H9 (cell line): ENCODE measurements at regions not wholly inside any gene's neighbourhood (a gene's known extent, or its start where the extent isn't known, plus 50 kb on each side); places are given as distances from the start of the nearest gene placed in this dataset.

ENCODE experiments used
- DNase-seq: peaks from one replicate; pipeline ENCODE4 v3.0.0-alpha.2; 2017
- H2AFZ ChIP-seq: one replicate; pipeline ENCODE4 v1.6.1; 2013; ENCODE audit warnings: mild to moderate bottlenecking, low read length, control low read depth, moderate library complexity
- H2AK5ac ChIP-seq: 2 replicates; pipeline ENCODE4 v1.6.1; 2013; ENCODE audit warnings: low read length, control low read depth, mixed read lengths; ENCODE audit not compliant: insufficient read length
- H2BK120ac ChIP-seq: one replicate; pipeline ENCODE4 v1.6.1; 2013; ENCODE audit warnings: low read depth, mild to moderate bottlenecking, low read length, control low read depth, inconsistent platforms; ENCODE audit not compliant: poor library complexity, severe bottlenecking
- H2BK12ac ChIP-seq: 2 replicates; pipeline ENCODE4 v1.6.1; 2013; ENCODE audit warnings: low read length, control low read depth, mixed read lengths, low read depth; ENCODE audit not compliant: insufficient read length
- H2BK15ac ChIP-seq: 2 replicates; pipeline ENCODE4 v1.6.1; 2013; ENCODE audit warnings: low read depth, low read length, control low read depth
- H2BK20ac ChIP-seq: one replicate; pipeline ENCODE4 v1.6.1; 2013; ENCODE audit warnings: low read depth, mild to moderate bottlenecking, low read length, control low read depth, inconsistent platforms; ENCODE audit not compliant: poor library complexity, severe bottlenecking
- H2BK5ac ChIP-seq: 2 replicates; pipeline ENCODE4 v1.6.1; 2013; ENCODE audit warnings: low read length, control low read depth, mixed read lengths; ENCODE audit not compliant: insufficient read length
- H3K14ac ChIP-seq: 2 replicates; pipeline ENCODE4 v1.6.1; 2013; ENCODE audit warnings: low read length, control low read depth; ENCODE audit not compliant: insufficient read depth
- H3K18ac ChIP-seq: 2 replicates; pipeline ENCODE4 v1.6.1; 2013; ENCODE audit warnings: low read depth, mild to moderate bottlenecking, mixed read lengths, low read length, control low read depth; ENCODE audit not compliant: insufficient read length
- H3K23ac ChIP-seq: 2 replicates; pipeline ENCODE4 v1.6.1; 2013; ENCODE audit warnings: low read length, control low read depth, mixed read lengths, low read depth; ENCODE audit not compliant: insufficient read length
- H3K23me2 ChIP-seq: 2 replicates; pipeline ENCODE4 v1.6.1; 2013; ENCODE audit warnings: low read depth, mild to moderate bottlenecking, mixed read lengths, low read length, control low read depth; ENCODE audit not compliant: insufficient read length, poor library complexity, severe bottlenecking
- H3K27ac ChIP-seq: 2 replicates; pipeline ENCODE4 v1.5.1; 2013; ENCODE audit warnings: low read length, control low read depth, mixed read lengths, low read depth; ENCODE audit not compliant: insufficient read length
- H3K27me3 ChIP-seq: 2 replicates; pipeline ENCODE4 v1.6.1; 2013; ENCODE audit warnings: low read length, control low read depth, inconsistent platforms; ENCODE audit not compliant: insufficient read depth
- H3K4ac ChIP-seq: 2 replicates; pipeline ENCODE4 v1.6.1; 2013; ENCODE audit warnings: low read depth, mild to moderate bottlenecking, control low read depth, inconsistent platforms, low read length, moderate library complexity
- H3K4me1 ChIP-seq: 2 replicates; pipeline ENCODE4 v1.6.1; 2013; ENCODE audit warnings: low read length, control low read depth, inconsistent platforms; ENCODE audit not compliant: insufficient read depth
- H3K4me2 ChIP-seq: 2 replicates; pipeline ENCODE4 v1.6.1; 2013; ENCODE audit warnings: low read length, control low read depth, mixed read lengths; ENCODE audit not compliant: insufficient read length, insufficient read depth
- H3K56ac ChIP-seq: 2 replicates; pipeline ENCODE4 v1.6.1; 2013; ENCODE audit warnings: low read depth, mild to moderate bottlenecking, mixed read lengths, low read length, control low read depth; ENCODE audit not compliant: insufficient read length
- H3K79me1 ChIP-seq: 2 replicates; pipeline ENCODE4 v1.6.1; 2013; ENCODE audit warnings: low read depth, mild to moderate bottlenecking, moderate library complexity, low read length, control low read depth, inconsistent platforms; ENCODE audit not compliant: insufficient read depth, poor library complexity, severe bottlenecking
- H3K79me2 ChIP-seq: 2 replicates; pipeline ENCODE4 v1.6.1; 2013; ENCODE audit warnings: low read length, control low read depth, inconsistent platforms; ENCODE audit not compliant: insufficient read depth
- H3K9ac ChIP-seq: 2 replicates; pipeline ENCODE4 v1.6.1; 2013; ENCODE audit warnings: low read length, control low read depth, mixed read lengths; ENCODE audit not compliant: insufficient read length; ENCODE audit errors: extremely low read depth
- H3K9me3 ChIP-seq: one replicate; pipeline ENCODE4 v1.6.1; 2013; ENCODE audit warnings: low read depth, low read length, inconsistent platforms; ENCODE audit not compliant: control insufficient read depth
- H3T11ph ChIP-seq: one replicate; pipeline ENCODE4 v1.6.1; 2013; ENCODE audit warnings: mild to moderate bottlenecking, low read length, control low read depth, inconsistent platforms
- H4K20me1 ChIP-seq: one replicate; pipeline ENCODE4 v1.6.1; 2013; ENCODE audit not compliant: control insufficient read depth, insufficient read length, insufficient read depth
- H4K5ac ChIP-seq: 2 replicates; pipeline ENCODE4 v1.6.1; 2013; ENCODE audit warnings: low read depth, mild to moderate bottlenecking, mixed read lengths, low read length, control low read depth; ENCODE audit not compliant: insufficient read length
- H4K8ac ChIP-seq: replicated peaks from 2 replicates; pipeline ENCODE4 v1.6.1; 2013; ENCODE audit warnings: low read length, control low read depth, mixed read lengths, low read depth; ENCODE audit not compliant: insufficient read length
- H4K91ac ChIP-seq: 2 replicates; pipeline ENCODE4 v1.6.1; 2013; ENCODE audit warnings: low read depth, mild to moderate bottlenecking, moderate library complexity, mixed read lengths, low read length, control low read depth; ENCODE audit not compliant: insufficient read length
- H3K27ac Mint-ChIP-seq, 3 experiments: 2 replicates in 2 of 3; 3 replicates in 1 of 3; pipeline ENCODE4 v1.8.0; 2020 to 2021; ENCODE audit warnings: mixed read lengths in 3 of 3, mild to moderate bottlenecking in 1 of 3, moderate library complexity in 1 of 3
- H3K27me3 Mint-ChIP-seq: 2 replicates; pipeline ENCODE4 v1.8.0; 2021; ENCODE audit warnings: low read depth, mild to moderate bottlenecking, moderate library complexity, mixed read lengths
- H3K36me3 Mint-ChIP-seq, 3 experiments: 2 replicates in 2 of 3; 3 replicates in 1 of 3; pipeline ENCODE4 v1.8.0; 2020 to 2021; ENCODE audit warnings: low read depth in 3 of 3, mixed read lengths in 3 of 3; ENCODE audit not compliant: insufficient read depth in 1 of 3
- H3K4me1 Mint-ChIP-seq, 2 experiments: 2 replicates each; pipeline ENCODE4 v1.8.0; 2020; ENCODE audit warnings: mixed read lengths in 2 of 2
- H3K4me3 Mint-ChIP-seq, 2 experiments: 2 replicates in 1 of 2; 3 replicates in 1 of 2; pipeline ENCODE4 v1.8.0; 2020 to 2021; ENCODE audit warnings: mild to moderate bottlenecking in 2 of 2, mixed read lengths in 2 of 2, moderate library complexity in 1 of 2
- H3K9me3 Mint-ChIP-seq, 2 experiments: 2 replicates in 1 of 2; 3 replicates in 1 of 2; pipeline ENCODE4 v1.8.0; 2020; ENCODE audit warnings: mild to moderate bottlenecking in 2 of 2, mixed read lengths in 2 of 2, moderate library complexity in 1 of 2
- CTCF ChIP-seq: fragments of 200-600 bp; sonication (generic); conservative IDR thresholded peaks from 3 replicates; pipeline ENCODE4 v1.8.0; 2021; ENCODE audit warnings: antibody characterized with exemption, mild to moderate bottlenecking
- WGBS: extraction: QIAGEN DNeasy Blood & Tissue Kit; methylation state at CpG from one replicate; pipeline ENCODE4 v1.1.7; 2013; ENCODE audit warnings: missing lambda C conversion rate, low lambda C conversion rate, mixed read lengths; ENCODE audit not compliant: insufficient read length; ENCODE audit errors: extremely low coverage; 5-methylcytosine and 5-hydroxymethylcytosine counted together

- H2AFZ ChIP-seq: no peak overlapping the region
- H3K4me3 Mint-ChIP-seq: no peak overlapping the region
Measured at GRCh38 chr12:32987512-32987911, 90.9 kb upstream of the PKP2 start.

More at GRCh38 chr12:32987512-32987911, 90.9 kb upstream of the PKP2 start:
- no peak overlapping the region for H2BK15ac ChIP-seq
- no peak overlapping the region for H3K18ac ChIP-seq
- Mint-ChIP-seq H3K27ac (no peak overlapping the region), H3K9me3 (peaks cover 5% of the 10 kb centered on the region in 2 experiments), H3K4me1 (peaks cover 37 to 41% of the 10 kb centered on the region in 2 experiments), H3K27me3 (no peaks in the 10 kb centered on the region), H3K36me3 (peaks cover 2 to 5% (median 2%) of the 10 kb centered on the region in 3 experiments; a peak in 3 of 7 replicates)
- no peak overlapping the region for H4K8ac ChIP-seq
- H2BK5ac ChIP-seq: no peak overlapping the region
- H3K27me3 ChIP-seq: no peaks in the 10 kb centered on the region
- no peaks in the 10 kb centered on the region for H3K79me1 ChIP-seq
- H4K5ac ChIP-seq: no peak overlapping the region
- no peak overlapping the region for H2AK5ac ChIP-seq
- no peak overlapping the region for H3K4me2 ChIP-seq
- WGBS: no CpG with 5 or more reads among the region's 1 CpG
- no peak overlapping the region for H3K23ac ChIP-seq
- H2BK120ac ChIP-seq: no peak overlapping the region
- H4K91ac ChIP-seq: no peak overlapping the region
- TF ChIP-seq CTCF: no peak
- no peak for DNase-seq
- no peaks in the 10 kb centered on the region for H3K79me2 ChIP-seq
- H3K23me2 ChIP-seq: no peaks in the 10 kb centered on the region
- H2BK12ac ChIP-seq: no peak overlapping the region
- H2BK20ac ChIP-seq: no peak overlapping the region
- H3K14ac ChIP-seq: no peak overlapping the region
- no peak overlapping the region for H3K9ac ChIP-seq
- H3K56ac ChIP-seq: no peak overlapping the region
- H3K4ac ChIP-seq: no peak overlapping the region
- no peaks in the 10 kb centered on the region for H3K4me1 ChIP-seq
- no peak overlapping the region for H3K27ac ChIP-seq
- no peak overlapping the region for H3T11ph ChIP-seq
- H3K9me3 ChIP-seq: no peaks in the 10 kb centered on the region
- no peaks in the 10 kb centered on the region for H4K20me1 ChIP-seq
